GM19455 (cell line): ENCODE measurements at regions not wholly inside any gene's neighbourhood (a gene's known extent, or its start where the extent isn't known, plus 50 kb on each side); places are given as distances from the start of the nearest gene placed in this dataset.

Experiments
- ATAC-seq: cut with Tn5 transposase; IDR thresholded peaks from one replicate; pipeline ENCODE4 v1.9.1; 2021; ENCODE audit not compliant: unreplicated experiment

DNA sequence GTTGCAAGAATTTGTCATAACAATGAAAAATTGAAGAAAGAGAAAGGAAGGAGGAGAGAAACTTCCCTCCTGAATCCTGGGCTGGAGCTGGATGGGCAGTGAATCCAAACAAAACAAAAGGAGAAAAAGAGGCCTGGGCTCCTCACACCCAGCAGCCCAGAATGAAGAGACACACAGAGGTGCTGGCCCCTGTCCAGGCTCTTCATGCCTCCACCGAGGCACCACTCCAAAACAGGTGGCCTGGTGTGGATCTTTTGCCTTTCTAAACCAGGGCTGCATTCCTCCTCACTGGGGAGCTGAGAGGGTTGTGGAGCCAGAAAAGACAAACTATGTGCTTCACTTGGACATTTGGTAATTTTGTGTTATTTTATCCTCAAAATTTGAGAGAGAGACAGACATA lies 76.0 kb downstream of the FAM124B start:
- ATAC-seq, result no peak

DNA sequence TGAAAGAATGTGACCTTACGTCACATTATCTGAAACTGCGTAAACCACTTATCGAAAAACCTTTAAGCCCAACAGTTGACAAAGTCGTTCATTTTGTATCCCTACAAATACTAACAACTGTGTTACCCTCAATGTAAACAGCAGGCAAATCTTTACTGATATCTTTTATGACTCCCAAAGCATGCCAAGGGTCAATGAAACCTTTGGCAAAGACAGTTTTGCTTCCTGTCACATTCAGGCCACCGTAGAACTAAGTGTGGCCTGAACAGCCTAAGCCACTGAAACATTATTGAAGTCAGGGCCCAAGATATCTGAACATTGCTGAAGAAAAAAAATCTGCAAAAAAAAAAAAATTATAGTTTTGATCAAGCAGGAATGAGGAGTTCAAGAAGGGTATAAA lies 77.3 kb downstream of the FAM124B start:
- no peak for ATAC-seq

DNA sequence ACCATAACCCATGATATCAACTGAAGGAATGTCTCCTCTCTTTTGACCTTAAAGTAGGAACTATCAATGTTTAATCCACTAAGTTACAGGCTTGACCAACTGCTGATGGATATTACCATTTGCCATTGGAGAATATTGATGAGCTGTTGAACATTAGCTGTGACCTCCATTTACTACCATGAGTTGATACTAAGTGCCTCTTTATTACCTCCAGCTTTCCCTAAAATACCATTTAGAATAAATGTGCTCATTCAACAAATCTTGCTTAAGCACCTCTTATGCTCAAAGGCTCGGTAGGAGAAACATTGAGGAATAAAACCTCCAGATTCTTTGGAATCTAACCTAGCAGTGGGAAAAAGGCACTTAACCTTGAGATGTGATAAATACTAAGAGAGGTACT lies 81.2 kb downstream of the FAM124B start:
- no peak for ATAC-seq

DNA sequence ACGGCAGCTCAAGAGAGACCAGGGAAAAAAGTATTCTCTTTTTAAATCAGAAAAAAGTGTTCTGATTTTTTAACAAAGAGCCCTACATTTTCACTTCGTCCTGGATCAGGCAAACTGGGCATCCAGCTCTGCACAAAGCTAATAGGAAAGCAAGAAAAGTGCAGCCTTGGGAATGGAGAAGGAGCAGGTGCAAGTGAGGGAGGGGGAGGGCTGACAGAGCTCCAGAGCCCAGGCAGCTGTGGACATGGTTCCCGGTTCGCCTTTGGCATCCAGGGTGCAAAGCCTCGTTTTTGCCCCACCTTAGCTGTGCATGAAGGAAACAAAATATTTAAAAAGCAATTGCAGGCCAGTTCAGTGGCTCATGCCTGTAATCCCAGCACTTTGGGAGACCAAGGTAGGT lies 82.2 kb downstream of the FAM124B start:
- no peak for ATAC-seq

DNA sequence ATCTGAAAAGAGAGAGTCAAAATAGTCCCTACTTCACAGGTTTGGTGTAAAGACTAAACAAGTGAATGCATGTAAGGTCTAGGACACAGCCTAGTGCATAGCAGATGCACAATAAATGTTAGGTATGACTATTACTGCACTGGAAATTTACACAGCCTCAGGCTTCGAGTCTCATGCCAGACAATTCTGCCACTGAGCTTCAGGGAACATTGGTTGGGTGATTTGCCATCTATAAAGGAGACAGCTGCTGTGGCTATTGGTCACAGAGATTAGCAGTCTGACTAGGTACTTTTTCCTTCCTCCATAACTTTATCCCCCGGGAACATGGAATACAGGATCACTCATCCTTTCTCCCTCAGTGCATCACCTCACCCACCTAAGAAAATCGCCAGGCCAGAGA lies 89.2 kb downstream of the FAM124B start:
- no peak for ATAC-seq

DNA sequence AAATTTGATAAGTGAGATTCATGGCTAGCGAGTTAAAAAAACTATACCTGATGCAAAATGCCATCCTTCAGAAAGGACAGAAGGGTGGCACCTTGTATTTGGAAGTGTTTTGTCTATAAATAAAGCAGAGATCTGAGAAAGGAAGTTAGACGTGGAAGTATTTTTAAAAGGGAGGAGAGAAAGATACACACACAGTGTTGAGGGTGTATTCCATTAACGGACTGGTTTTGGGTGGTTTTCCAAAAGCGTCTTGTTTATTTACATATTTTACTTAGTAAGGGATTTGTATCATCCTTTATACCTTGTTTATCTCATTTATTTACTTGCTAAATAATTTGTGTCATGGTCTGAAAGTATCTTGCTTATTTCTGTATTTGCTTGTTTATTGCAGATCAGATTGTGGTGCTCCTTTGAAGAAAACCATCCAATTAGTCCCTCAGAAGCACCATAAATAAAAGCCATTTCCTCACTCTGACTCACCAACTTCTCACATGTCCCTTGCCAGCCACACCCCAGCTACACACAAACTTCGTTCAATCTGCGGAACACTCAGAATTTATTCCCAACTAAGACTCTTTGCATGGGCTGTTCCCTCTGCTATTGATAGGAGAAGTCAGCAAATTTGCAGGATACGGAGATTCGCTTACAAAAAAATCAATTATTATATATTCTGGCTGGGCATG lies 90.8 kb downstream of the FAM124B start:
- ATAC-seq, result no peak

DNA sequence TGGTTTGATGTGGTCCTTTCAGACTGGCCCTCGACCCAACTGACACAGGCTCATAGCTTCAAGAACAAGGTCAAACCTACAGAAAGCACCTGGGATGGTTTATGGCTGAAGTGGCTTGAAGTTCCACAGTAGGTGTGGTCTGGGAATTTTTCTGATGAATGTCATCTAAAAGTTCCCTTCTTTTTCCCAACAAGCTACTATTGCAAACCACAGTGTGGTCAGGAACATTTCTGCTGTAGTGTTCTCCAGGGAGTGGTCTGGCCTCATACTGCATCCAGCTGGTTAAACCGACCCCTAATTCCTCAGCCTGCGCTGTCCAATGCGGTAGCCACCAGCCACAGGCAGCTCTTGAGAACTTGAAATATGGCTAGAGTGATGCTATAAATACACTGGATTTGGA lies 92.7 kb downstream of the FAM124B start:
- no peak for ATAC-seq

DNA sequence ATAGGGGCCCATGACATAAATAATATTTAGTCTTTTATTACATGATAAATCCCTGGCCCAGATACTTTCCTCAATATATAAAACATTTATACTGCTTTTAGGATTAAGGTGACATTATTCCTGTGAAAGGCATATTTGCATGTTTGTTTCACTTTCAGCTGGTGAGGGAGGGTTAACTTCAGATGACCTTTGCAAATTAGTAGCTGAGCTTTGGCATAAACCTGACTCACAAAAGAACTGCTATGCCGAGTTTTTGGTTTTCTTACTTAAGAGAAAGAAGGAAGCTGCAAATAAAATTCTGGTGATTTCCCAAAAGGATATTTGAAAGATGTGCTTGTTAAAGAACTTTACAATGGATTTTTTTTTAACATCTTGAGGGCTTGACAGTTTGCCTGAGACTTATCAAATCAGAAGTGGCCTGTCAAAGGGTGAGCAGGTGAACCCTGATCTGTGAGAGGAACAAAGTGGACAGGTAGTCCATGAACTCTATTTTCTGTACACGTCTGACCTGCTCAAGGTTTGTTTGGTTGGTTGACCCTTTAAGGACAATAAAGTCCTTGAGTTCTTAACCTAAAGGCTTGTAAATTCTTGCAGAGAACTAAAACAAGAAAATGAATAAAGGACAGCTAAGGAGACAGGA lies 93.5 kb downstream of the FAM124B start:
- ATAC-seq, result peak; percentile 78

DNA sequence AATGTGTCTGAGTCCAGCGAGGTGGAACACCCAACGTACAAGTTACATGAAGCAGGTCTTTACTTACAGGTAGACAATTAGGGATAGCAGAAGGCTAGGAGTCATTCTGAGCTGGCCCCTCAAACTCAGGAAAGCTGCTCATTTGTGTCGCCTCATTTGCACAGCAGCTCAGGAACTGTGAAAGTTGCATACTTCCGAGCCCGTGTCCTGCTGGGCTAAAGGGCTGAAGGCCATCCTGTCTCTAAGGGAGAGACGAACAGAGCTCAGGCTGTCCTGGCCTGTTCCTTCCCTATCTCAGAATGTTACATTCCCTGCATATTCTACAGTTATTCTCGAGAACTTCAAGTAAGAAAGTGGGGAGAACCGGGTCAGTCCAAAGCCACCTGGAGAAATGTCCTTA lies 99.0 kb downstream of the FAM124B start:
- ATAC-seq, result no peak

DNA sequence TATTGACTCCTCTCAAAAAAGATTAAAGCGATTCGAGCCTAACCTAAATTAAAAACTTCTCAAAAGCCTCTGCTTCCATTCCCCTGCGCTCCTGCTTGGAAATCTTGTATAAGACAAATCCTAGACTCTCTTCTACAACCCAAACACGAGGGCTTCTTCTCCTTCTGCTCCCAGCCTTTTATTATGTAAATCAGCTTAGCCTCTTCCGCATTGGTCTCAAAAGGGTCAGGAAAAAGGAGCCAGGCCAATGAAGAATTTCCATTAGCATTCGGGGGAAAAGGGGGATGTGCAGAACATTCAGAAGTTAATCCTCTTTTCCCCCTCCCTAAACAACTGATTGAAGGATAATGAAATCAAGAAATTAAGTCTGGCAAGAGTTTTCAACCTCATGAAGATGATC lies 107.9 kb downstream of the FAM124B start:
- no peak for ATAC-seq

DNA sequence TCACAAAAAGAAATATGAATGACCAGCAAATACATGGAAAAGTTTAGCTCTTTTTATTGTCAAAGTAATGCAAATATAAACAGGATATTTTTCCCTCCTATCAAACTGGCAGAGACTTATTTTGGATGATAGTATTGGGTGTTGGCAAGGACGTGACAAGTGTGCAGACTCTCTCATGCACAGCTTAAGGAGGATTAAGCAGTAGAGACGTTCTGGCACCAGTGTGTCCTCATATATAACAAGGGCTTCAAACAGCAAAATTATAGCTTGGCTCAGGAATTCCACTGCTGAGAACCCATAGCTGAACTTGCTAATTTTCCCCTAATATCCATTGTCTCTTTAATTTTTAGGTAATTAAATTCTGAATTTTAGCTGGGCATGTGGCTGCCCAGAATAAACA lies 114.4 kb downstream of the FAM124B start:
- no peak for ATAC-seq

DNA sequence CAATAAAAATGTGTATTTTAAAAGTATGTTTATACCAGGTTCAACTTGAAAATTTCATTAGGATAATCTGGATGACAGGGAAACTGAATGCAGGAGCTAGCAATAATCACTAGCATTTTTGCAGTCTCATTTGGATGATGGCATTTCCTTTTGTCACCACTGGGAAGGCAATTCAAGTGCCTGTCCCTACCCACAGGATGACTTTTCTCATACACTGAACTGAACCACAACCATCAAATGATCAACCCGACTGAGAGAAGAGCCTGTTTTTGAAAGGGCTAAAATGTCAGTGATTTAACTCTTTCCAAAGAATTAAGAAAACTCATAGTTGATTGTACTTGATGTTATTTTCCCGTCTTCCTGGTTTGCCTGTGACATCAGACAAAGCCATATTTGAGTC lies 115.0 kb downstream of the FAM124B start:
- no peak for ATAC-seq

DNA sequence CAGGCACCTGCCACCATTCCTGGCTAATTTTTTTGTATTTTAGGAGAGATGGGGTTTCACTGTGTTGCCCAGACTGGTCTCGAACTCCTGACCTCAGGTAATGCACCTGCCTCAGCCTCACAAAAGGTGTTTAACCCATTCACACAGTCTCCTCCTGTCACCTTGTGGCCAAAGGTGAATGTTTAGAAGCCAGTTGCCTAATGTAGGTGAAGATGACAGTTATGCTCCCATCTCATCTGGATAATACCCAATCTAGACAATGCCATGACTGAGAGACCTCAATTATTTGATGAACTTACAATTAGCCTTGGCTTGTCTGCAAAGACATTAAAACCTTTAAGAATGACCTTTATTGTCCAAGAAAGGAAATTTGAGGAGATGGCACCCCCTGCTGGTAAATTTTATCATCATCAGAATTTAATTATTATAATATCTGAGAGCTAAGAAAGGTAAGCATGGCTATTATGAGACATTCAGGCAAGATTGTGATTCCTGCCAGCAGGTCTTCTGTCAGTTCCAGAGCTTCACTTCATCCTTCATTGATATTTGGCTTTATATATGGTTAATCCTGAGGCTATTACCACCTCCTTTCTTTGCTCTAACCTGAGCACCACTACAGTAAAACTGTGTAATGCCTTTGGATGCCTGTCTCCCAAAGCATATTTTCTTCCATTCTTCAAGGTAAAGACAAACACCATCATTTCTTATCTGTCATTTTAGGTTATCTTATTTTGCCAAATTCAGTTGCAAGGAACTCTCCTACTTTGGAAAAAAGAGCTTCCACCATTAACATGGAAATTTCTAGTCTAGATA lies 117.6 kb downstream of the FAM124B start:
- no peak for ATAC-seq

DNA sequence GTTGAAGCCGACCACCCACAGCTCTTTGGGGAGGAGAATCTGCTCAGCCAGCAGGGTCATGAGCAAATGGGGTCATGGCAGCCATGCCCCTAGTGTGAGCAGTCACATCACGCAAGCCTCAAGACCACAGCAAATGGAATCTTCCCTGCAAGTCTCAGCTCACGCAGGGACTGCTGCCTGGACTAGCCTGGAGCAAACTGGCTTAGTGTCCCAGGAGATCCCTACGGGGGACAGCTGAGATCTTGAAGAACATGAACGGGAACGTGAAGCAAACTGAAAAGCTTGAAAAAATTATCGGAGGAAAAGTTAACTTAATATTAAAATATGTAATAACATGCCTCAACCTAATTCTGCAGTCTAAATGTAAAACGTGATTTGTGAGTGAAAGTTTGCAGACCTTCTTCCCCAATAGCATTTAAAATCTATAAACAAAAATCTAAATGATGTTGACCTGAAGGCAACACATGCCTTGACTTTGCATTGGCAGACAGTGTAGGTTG lies 118.4 kb downstream of the FAM124B start:
- no peak for ATAC-seq

DNA sequence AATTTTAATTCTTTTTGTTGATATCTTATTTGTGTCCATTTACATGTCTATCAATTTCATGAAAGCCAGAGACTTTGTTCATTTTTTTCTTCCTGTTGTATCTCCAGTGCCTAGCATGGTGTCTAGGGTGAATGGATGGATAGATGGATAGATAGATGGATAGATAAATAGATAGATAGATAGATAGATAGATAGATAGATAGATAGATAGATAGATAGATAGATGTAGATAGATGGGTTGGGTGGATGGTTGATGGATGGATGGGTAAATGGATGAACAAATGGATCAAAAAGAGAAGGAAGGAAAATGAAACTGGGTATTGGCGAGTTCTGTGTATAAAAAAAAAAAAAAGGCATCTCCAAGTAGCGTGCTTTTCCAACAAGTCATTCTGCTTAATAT lies 120.5 kb downstream of the FAM124B start:
- ATAC-seq, result no peak

DNA sequence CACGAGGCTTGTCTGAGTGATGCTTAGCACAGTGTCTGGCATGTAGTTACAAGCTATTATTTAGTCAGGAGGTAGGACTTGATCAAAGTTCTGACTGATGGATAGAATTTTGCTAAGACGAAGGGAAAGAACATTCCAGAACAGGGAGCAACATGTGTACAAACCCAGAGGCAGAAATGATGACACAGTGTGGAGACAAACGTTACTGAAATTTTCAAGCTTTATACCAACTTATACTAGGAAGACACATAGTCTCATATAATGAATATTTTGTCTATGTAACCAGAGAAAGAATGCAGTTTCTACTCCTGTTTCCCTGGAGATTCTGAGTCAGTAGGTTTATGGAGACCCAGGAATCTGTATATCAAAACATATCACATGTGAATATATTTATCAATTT lies 123.4 kb downstream of the FAM124B start:
- ATAC-seq, result no peak

DNA sequence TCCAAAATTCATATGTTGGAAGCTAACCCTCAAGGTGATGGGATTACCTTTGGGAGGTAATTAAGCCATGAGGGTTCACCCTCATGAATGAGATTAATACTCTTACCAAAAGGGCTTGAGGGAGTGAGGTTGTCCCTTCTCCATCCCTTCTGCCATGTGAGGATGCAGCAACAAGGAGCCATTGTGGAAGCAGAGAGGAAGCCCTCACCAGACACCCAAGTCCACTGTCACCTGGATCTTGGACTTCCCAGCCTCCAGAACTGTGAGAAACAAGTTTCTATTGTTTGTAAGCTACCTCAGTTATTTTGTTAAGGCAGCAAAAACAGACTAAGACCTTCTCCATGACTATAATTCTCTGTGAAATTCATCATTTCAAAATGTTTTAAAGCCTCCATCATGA lies 125.7 kb downstream of the FAM124B start:
- ATAC-seq, result no peak

DNA sequence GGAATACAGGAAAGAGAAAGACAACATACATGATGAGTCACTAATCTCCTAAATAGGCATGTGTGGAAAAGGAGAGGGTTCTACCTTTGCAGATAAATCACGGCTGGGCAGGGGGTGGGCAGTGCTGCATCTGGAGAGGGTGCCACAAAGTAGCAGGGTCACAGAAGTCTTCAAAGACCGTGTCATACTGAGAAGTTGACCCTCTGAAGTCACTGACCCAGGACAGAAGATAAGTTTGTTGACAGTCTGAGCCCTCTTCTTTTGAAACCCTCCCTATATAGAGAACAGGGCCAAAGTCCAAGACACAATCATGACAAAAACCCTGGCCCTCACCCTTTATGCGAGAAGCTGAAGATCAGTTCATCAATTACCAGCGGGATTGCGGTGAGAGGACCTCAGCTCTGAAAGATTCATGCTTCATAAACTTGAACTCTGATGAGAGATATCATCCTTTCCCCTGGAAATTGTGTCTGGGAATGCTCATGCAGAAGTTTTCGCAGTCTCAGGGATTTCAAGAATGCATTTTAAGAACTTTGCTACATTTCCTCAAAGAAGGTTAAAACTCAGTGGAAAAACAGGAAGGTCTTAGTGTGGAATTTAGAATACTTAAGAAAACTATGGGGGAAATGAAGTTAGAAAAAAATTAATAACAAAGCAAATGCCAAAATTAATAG lies 129.5 kb downstream of the FAM124B start:
- no peak for ATAC-seq

DNA sequence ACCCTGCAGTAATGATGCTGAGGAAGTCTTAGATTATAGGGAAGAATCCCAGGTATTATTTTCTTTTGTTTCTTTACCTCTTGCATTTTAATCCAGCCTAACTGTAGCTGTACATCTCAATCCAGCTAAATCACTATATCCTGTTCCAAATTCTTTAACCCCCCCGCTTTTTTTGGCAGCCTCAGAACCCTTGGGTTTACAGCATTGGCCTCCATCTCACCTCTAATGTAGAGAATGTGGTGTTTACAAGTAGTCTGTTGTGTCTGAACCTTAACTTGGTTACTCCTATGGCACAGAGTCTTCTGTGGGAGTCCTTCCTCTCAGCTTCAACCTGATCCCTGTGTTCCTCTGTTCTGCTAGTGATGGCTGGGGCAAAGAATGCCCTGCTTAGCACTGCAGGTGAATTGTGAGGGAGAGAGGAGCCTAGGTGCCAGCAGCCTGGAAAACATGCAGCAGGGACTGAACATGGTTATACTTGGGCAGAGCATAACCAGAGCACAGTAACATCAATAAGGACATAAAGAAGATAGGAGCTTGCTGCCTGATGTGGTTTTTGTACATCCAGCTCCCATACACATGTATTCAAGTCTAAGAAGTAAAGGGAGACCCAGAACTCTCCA lies 130.2 kb downstream of the FAM124B start:
- no peak for ATAC-seq

DNA sequence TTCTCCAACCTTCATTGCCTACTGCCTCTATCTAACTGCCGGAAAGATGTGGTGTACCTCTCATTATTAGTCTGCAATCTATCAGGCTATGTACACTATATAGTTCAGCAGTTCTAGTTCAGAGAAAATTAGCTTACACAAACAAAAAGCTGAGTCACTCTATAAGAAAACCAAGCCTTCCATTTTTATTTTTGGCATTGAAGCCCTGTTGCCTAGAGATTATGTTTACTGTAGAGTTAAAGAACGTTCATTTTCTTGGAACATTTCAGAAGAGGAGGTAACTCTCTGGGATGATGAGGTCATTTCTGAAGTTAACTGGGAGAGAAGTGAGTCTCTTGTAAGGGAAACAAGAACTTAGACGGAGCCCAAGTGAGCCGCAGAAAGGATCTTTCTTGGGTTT lies 133.5 kb downstream of the FAM124B start:
- ATAC-seq, result no peak

DNA sequence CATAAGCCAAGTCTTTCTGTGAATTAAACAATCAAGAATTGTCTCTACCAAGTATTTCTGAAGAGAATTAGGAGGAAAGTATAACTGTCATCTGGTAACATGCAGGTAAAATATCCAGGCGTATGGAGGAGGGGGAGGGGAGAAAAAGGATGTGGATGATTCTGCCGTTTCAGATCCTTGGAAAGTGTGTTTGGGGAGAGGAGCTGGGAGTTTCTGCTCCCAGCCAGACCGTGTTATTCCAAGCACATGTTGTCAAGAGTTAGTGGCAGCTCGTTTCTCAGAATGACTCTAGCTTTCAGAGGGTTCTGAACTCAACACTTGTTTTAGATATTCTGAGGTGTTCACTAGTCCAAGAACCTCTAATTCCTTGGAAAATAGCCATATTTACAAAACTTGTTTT lies 137.6 kb downstream of the FAM124B start:
- no peak for ATAC-seq
